HG02798 (cell line): ENCODE measurements at regions not wholly inside any gene's neighbourhood (a gene's known extent, or its start where the extent isn't known, plus 50 kb on each side); places are given as distances from the start of the nearest gene placed in this dataset.
"Not testable (repeated sequence)": the region's sequence is repeated elsewhere in the genome, so short reads cannot be mapped to it uniquely, and the experiment has no call there.

Experiments
- ATAC-seq: cut with Tn5 transposase; IDR thresholded peaks from one replicate; pipeline ENCODE4 v1.9.1; 2021; ENCODE audit warnings: mild to moderate bottlenecking; ENCODE audit not compliant: unreplicated experiment, poor library complexity

DNA sequence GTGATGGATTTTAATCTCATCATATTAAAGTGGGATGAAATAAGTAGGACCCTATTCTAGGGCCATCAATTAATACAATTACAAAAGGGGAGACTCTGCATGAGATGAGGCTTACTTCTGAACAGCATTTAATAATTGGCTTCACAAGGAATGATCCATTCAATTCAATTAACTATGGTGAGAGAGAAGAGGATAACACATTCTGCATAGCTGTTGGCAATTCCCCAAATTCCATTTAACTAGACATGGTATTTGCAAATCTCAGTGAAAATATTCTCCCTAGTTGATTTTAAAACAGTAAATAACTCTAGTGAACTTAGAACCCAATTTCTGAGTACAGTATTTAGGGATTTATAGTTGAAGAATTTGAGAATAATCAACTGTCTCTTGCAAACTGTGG is 145.3 kb downstream of the NOC3L start:
- no peak for ATAC-seq

DNA sequence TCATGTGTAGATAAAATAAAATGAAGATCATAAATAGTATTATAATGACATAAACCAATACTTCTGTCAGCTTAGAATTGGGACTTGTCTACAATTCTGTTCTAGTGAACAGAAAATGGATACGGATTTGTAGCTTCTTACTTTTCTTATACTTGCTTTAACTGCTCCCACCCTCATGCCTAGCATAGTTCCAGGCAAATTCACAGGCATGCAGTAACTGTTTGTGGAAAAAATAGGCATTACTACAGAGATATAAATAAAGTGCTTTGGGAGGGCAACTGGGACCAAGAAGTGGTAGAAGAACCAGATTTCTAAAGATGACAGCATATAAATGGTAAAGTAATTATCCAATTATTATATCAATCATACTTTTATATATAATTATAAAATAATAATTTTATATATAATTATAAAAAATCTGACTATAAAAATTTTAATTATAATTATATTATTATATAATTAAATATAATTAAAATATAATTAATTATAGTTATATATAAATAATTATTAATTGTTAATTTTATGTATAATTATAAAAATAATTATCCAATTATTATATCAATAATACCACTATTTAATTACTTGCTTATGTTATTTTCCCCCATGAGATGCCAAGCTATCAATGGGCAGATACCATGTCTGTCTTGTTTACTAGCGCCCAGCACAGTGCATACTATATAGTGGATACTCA is 144.1 kb downstream of the NOC3L start:
- ATAC-seq = no peak

DNA sequence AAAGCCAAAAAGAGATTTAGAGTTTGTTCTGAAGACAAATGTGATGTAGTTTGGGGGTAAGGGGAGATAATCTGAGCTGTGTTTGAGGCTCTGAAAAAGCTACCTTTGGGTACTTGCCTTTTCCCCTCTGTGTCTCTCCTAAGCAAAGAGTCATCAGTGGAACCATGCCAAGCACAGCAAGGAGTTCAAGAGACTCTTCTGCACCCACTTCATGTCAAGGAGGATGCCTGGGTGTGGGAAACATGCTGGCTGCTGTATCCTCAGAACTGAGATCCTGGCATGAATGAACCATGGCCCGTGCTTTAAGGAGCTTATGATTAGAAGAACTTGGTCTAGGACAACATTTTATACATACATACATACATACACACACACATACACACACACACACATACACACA is 142.9 kb downstream of the NOC3L start:
- no peak for ATAC-seq

DNA sequence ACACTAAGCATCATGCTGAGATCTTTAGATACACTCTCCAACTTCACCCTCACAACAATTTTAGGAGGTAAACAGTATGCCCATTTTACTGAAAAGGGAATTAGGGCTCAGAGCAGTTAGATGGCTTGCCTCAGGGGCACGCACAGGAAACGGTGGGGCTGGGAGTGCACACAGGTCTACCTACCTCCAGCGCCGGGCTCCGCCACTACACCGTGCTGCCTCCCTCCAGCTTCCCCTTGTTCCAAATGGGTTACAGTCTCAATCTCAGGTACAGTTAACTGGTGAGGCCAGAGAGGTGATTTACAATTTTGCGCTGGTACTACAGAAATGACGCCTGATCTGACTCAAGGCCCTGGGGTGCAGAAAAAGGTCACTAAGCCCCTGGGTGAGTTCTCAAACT is 142.0 kb downstream of the NOC3L start:
- ATAC-seq = no peak

DNA sequence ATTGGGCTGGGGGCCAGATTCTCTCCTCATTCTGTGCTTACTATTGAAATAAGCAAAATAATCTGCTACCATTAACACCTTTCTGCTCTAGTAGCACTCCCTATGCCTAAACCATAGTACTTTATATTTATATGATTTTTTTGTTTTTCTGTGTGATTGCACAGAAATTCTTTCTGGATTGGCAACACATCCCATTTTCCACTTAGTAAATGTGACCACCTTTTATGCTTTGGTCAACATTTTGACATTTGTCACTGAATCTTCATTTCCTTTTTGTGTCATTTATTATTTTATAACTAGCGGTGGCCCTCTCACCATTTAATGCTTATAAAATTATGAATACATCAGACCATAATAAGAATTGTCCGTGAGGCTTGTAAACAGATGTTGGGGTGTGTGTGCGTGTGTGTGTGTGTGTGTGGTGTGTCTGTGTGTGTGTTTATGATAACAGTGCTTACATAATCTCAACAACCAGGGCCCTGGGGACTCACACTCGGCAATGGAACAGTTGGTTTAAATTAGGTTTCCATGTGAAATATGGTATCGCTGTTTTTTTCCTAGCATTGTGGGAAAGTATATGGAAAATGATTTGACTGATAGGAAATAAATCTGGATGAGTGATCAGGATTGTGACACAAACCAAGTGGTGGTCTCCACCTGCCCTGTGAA is 138.9 kb downstream of the NOC3L start:
- no peak for ATAC-seq

DNA sequence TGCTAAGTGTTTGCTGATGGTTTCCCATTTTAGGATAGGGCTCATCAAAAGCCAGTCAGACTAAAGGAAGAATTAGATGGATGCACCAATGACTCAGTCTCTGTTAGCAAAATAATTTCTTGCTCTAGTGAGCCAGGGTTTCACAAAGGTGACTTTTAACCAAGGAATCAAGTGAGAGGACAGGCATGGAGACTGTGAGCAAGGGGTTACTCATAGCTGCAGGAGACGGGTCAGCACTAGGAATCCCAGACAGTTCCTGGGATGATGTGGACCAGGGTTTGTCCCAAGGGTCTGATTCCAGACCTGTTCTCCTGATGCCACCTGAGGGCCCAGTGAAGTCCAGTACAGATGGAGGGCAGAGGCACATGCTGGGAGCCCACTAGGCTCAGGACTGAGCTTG is 138.1 kb downstream of the NOC3L start:
- ATAC-seq = no peak

DNA sequence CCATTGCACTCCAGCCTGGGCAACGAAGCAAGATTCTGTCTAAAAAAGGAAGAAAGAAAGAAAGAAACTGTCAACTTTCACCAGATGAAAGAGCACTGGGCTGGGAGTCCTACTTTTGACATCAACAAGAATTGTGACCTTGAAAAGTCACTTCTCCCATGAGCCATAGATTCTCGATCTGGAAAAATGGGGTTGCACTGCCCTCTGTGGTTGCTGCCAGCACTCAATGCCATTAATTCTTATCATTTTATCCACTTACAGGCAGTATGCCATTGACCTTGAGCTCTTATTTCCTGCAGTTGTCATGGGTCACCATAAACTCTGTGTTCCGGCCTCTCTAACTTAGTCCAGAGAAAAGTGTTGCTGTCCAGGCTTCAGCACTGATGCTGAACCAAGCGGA is 137.2 kb downstream of the NOC3L start:
- ATAC-seq = no peak

DNA sequence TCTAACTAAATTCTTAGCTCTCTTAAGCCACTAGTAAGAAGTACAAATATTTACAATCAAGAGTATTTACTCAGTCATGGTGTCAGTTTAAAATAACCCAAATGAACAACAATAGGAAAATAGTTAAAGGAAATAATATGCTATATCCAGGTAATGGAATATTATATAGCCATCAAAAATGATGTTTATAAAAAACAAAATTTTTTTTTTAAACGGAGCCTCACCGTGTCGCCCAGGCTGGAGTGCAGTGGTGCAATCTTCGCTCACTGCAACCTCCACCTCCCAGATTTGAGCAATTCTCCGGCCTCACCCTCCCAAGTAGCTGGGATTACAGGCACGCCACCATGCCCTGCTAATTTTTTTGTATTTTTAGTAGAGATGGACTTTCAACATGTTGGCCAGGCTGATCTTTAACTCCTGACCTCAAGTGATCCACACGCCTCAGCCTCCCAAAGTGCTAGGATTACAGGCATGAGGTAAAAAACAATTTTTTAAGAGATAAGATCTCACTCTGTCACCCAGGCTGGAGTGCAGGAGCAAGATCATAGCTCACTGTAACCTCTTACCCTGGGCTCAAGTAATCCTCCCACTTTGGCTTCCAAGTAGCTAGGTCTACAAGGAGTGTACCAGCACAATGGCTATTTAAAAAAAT is 132.5 kb downstream of the NOC3L start:
- no peak for ATAC-seq

DNA sequence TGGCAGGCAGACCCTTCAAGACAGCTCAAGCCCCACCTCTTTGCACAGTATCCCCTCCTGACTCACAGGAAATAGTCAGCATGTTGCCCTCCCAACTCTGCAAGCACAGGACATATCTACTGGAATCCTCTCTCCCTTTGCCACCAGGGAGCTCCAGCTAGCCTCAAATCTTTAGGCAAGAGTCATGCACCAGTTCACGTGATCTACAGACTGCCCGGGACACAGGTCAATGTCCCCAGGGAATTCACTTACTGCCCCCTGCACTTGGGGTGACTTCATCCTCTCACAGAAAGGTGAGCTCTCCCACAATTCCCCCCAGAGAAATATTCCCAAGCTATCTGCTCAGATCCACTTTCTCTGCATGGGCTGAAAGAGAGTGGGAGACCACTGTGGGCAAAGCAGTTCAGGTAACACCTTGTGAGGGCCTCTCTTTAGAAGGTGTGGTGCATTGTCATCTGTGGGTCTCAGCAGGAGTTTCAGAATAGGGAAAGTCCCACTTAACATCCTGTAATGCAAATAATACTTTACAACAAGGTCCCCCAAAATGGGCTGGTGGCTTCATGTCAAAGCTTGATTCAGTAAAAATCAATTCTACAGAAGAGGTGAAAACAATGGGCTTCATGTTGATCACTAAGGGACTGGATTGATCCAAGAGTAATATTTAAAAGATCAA is 129.9 kb downstream of the NOC3L start:
- ATAC-seq = peak; percentile 42

DNA sequence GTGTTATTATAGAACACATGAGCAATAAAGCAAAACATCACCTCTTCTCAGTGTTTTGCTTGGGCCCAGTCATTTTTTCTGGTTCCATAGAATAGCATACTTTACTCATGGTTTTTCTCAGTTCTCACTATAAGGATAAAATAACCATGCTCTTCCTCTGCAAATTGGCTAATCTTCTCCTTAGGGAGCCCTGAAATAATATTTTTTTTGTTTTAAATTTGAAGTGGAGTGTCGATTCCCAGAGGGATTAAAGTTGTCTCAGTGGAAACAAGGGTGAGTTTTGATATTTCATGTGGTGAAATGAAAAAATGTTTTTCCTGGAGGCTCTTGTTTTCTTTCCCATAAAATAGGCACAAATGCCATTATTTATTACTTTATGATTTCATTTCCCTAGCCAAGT is 127.3 kb downstream of the NOC3L start:
- ATAC-seq = no peak

DNA sequence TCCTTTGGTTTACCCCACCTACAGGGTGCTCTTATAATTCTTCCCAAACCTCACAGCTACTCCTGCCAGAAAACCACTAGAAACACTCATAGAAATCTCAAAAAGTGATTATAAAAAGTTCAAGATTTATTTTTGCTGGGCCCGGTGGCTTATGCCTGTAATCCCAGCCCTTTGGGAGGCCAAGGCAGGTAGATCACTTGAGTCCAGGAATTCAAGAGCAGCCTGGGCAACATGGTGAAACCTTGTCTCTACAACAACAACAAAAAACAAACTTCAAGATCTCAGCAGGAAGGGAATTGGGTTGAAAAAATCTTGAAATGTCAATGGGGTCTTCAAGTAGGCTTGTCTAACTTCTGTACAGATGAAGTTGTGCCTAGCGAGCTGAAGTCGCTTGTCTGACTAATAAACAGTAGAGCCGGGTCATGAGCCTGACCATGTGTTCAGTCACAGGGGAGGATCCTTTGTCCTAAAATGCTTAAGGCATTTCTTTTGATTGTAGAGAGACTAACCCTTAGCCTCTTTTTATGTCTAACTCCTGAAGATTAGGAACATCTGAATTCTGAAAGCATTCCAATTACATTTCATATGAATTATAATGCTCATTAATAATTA is 124.6 kb downstream of the NOC3L start:
- no peak for ATAC-seq

DNA sequence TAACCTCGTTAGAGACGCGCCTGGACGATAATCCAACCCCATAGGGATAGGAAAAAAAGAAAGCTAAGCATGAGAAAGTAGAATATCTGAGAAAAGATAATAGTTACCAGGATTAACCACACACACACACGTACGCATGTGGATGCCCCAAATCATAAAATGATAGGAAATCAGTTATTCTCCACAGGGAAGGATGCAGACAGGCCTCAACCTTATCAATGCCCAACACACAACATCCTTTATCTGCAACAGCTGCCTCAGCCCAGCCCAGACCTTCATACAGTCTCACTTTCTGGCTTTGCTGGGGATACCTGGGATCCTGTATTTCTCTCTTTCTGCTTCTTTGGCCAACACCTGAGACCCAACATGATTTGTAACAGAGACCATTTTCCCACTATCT is 123.0 kb downstream of the NOC3L start:
- ATAC-seq = no peak

DNA sequence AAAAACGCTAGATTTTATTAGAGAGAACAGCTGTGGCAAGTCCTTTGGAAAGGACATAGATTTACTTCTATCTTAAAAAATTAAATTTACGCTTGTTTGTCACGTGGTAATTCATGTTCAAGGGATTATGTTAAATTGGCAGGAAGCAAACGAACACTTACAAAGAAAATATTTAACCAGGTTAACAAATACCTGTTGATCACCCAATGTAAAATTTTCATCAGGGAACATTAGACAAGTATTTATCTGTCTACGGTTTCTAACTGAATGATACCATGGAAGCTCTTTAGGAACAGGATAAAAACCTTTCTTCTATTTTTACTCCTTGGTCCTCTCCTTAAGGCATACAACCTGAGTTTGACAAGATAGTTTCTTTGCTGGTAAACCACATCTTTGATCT is 122.2 kb downstream of the NOC3L start:
- ATAC-seq = no peak

DNA sequence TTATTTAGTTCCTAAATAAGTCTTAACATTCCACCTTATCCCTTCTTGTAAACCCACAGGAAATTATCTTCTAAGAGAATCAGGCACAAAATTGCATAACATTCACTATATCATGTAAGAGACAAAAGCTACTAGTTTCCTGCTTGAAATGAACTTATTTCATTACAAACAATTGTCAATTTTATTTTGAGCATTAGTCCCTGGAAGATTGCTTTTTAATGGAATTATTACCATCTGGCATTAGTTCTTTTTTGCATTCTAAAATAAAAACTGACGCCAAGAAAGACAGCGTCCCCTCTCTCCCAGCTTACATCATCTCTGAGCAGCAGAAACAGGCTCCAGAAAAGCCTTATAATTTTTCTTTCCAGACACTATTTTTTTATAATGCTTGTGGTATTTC is 121.8 kb downstream of the NOC3L start:
- ATAC-seq = no peak

DNA sequence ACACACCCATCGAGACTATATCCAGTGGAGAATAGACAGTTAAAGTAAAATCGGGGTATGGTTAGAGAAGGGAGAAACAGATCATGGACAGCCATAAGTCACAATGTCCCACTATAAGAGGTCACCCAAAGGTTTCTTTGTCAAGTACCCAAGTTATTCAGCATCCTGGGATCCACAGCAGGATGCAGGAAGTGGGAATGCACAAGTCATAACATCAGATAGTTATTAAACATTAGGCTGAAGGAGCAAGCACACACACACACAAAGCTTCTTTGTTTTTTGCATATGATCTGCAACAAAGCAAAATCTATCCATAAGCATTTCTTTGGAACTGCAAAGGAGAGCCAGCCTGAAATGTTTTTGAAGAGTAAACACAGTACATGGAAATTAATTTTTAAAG is 111.6 kb downstream of the NOC3L start:
- ATAC-seq = no peak

DNA sequence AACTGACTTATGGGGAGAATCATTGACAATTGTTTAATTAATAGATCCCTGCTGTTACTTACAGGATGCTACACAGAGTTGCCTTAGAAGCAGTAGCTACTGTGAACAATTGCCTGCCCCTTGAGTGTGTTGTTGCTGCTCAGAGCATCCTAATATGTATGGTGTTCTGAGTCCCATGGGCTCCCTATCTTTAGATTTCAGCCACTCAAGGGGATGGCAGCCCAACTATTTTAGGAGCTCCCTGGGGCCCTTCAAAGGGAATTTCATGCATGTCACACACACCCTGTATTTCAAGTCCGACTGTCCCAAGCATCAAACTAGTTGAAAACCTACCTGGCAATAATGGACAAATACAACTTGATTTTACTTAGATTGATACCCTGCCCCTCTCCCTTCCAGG is 111.2 kb downstream of the NOC3L start:
- ATAC-seq = no peak

DNA sequence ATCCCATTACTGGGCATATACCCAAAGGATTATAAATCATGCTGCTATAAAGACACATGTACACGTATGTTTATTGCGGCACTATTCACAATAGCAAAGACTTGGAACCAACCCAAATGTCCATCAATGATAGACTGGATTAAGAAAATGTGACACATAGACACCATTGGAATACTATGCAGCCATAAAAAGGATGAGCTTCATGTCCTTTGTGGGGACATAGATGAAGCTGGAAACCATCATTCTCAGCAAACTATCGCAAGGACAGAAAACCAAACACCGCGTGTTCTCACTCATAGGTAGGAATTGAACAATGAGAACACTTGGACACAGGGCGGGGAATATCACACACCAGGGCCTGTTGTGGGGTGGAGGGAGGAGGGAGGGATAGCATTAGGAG is 105.3 kb downstream of the NOC3L start:
- not testable (repeated sequence) for ATAC-seq

DNA sequence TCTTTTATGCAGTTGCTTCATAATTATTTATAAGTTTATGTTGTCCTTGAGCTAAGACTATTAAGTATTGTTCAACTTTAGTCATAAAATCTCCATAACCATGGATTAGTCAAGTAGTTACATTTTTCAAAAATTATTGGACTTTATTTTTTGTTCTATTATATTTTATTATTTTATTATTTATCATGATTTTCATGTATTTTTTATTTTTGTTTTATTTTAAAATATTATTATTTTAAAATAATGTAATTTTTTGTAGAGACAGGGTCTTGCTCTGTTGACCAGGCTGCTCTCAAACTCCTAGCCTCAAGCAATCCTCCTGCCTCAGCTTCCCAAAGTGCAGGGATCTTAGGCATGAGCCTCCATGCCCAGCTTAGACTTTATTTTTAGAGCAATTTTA is 102.3 kb downstream of the NOC3L start:
- no peak for ATAC-seq

DNA sequence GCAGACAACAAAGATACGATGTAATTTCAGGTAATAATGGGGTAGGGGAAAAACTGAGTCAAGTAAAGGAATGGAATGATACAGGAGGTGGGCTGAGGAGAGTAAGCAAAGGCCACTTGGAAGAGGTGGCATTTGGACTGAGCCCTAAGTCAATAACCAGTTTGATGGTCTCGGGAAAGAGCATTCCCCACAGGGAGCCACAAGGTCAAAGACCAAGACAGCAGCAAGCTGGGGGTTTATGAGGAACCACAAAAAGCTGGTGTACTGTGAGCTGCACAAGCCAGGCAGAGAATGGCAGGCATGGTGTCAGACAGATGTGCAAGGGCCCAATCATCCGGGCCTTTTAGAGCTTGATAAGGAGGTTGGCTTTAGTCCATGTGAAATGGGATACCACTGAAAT is 98.7 kb downstream of the NOC3L start:
- no peak for ATAC-seq

DNA sequence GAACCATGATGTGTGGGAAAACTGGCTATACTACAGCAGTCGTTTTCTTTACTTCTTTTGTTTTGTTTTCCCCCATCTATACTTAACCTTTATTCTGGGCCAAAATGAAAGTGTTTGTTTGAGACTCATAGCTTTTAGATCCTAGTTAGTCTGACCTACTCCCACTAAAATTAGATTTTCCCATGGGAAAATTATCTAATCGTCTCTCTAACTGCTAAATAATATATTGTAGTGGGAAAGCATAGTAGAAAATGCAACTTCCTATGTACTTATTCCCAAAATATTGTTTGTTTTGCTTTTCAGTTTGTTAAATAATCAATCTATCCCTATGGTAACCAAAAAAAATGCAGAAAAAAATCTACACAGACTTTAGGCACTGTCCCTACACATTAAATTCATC is 96.6 kb downstream of the NOC3L start:
- no peak for ATAC-seq

DNA sequence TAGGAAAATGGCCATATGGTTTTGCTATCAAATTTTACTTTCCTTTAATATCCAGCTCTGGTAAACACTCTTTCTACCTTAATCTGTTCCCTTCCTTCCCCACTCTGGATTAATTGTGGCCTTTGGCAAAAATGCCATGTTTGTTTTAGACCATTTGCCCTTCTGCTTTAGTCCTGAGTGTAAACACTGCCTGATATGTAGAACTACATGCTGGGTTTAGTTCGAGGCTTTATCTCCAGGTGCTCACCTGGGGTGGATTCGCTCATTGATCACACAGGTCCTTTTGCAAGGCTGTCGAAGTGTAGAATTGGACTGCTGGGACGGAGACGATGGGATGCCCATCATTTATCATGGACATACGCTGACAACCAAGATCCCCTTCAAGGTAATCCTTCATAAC is 94.1 kb downstream of the NOC3L start:
- no peak for ATAC-seq
